Endothelial cell of umbilical vein (primary cell): ENCODE measurements at regions not wholly inside any gene's neighbourhood (a gene's known extent, or its start where the extent isn't known, plus 50 kb on each side); places are given as distances from the start of the nearest gene placed in this dataset.

Source experiments
- BruUV-seq: library from RNA; stranded (reverse); fragments of 400-500 nt; replicated peaks from 2 replicates; lab custom pipeline; 2021; lab: Mats Ljungman, UMichigan
- CTCF ChIA-PET: fragments of 300-600, 350-600 bp; sonication (Branson Sonifier 250); formaldehyde crosslinking; loops from one replicate; lab custom pipeline; 2021; ENCODE audit warnings: antibody characterized with exemption, inconsistent platforms; lab: Charles Lee
- POLR2A ChIA-PET: fragments of 300-600, 350-600 bp; sonication (Branson Sonifier 250); formaldehyde crosslinking; loops from one replicate; lab custom pipeline; 2021; ENCODE audit warnings: antibody characterized with exemption, inconsistent platforms; lab: Charles Lee
- DNase-seq: peaks from one replicate; pipeline ENCODE4 v3.0.0-alpha.2; 2011; ENCODE audit warnings: low read depth, low spot score
- FAIRE-seq: peaks from 2 replicates; lab custom pipeline; 2011; peaks lifted over from hg19 to GRCh38; lab: Jason Lieb, UNC
- H2AFZ ChIP-seq: 2 replicates; pipeline ENCODE4 v1.6.0; 2012; ENCODE audit warnings: low read depth, low read length, control low read depth, inconsistent platforms
- H3K27ac ChIP-seq: 2 replicates; pipeline ENCODE4 v1.5.1; 2011; ENCODE audit warnings: low read depth, mild to moderate bottlenecking, control low read depth, low read length, moderate library complexity; ENCODE audit not compliant: insufficient read depth
- H3K27me3 ChIP-seq, 2 experiments: 2 replicates each; pipeline versions ENCODE4 v1.6.0 to v1.6.1; 2011; ENCODE audit warnings: low read length in 2 of 2, mixed read lengths in 1 of 2; ENCODE audit not compliant: control insufficient read depth in 2 of 2, insufficient read depth in 2 of 2
- H3K36me3 ChIP-seq, 2 experiments: 2 replicates in 1 of 2; 3 replicates in 1 of 2; pipeline ENCODE4 v1.5.1; 2011; ENCODE audit warnings: low read length in 2 of 2, mild to moderate bottlenecking in 1 of 2, moderate library complexity in 1 of 2; ENCODE audit not compliant: control insufficient read depth in 2 of 2, insufficient read depth in 2 of 2; ENCODE audit errors: extremely low read depth in 1 of 2
- H3K4me1 ChIP-seq: 3 replicates; pipeline ENCODE4 v1.5.1; 2011; ENCODE audit warnings: mild to moderate bottlenecking, low read length; ENCODE audit not compliant: control insufficient read depth, insufficient read depth; ENCODE audit errors: extremely low read depth
- H3K4me2 ChIP-seq: 2 replicates; pipeline ENCODE4 v1.6.1; 2011; ENCODE audit warnings: low read length, control low read depth, mixed read lengths; ENCODE audit not compliant: insufficient read depth
- H3K4me3 ChIP-seq, 3 experiments: fragments of 200-600 bp in 1 of 3; sonication (generic), shearing (Covaris generic) in 1 of 3; replicated peaks in 1 of 3; 2 replicates each; pipeline ENCODE4 v1.5.1; 2011 to 2016; ENCODE audit warnings: control low read depth in 3 of 3, low read length in 3 of 3, mild to moderate bottlenecking in 2 of 3, inconsistent platforms in 1 of 3, low read depth in 1 of 3, moderate library complexity in 1 of 3; ENCODE audit not compliant: insufficient read depth in 1 of 3
- H3K79me2 ChIP-seq: 2 replicates; pipeline ENCODE4 v1.6.0; 2012; ENCODE audit warnings: low read length, inconsistent platforms; ENCODE audit not compliant: control insufficient read depth, insufficient read depth
- H3K9ac ChIP-seq: replicated peaks from 2 replicates; pipeline ENCODE3; 2011; ENCODE audit warnings: low read length, control low read depth; ENCODE audit not compliant: insufficient read depth; ENCODE audit errors: extremely low read depth
- H3K9me1 ChIP-seq: replicated peaks from 3 replicates; pipeline ENCODE4 v1.6.0; 2011; ENCODE audit warnings: mild to moderate bottlenecking, low read length; ENCODE audit not compliant: control insufficient read depth, insufficient read depth; ENCODE audit errors: extremely low read depth
- H3K9me3 ChIP-seq: replicated peaks from 2 replicates; pipeline ENCODE4 v1.5.1; 2012; ENCODE audit warnings: low read length, inconsistent platforms; ENCODE audit not compliant: control insufficient read depth, insufficient read depth
- H4K20me1 ChIP-seq: replicated peaks from 2 replicates; pipeline ENCODE3; 2011; ENCODE audit warnings: mild to moderate bottlenecking, low read length; ENCODE audit not compliant: control insufficient read depth, insufficient read depth; ENCODE audit errors: extremely low read depth
- CTCF ChIP-seq, 2 donors: IDR thresholded peaks; 1 replicate in 1 of 2; 2 replicates in 1 of 2; pipeline ENCODE4 v1.5.1; 2011; ENCODE audit warnings: low read length in 2 of 2, mild to moderate bottlenecking in 2 of 2, moderate library complexity in 2 of 2, control low read depth in 1 of 2, inconsistent platforms in 1 of 2, low read depth in 1 of 2; ENCODE audit not compliant: insufficient read depth in 1 of 2; ENCODE audit errors: extremely low read depth in 1 of 2
- EZH2 ChIP-seq: IDR thresholded peaks from 2 replicates; pipeline ENCODE4 v1.6.1; 2012; ENCODE audit warnings: borderline replicate concordance, low read depth, mild to moderate bottlenecking, moderate library complexity, low read length, inconsistent platforms; ENCODE audit not compliant: severe bottlenecking
- FOS ChIP-seq: IDR thresholded peaks from 2 replicates; pipeline ENCODE4 v1.6.1; 2011; ENCODE audit warnings: mild to moderate bottlenecking, low read length, moderate library complexity, borderline replicate concordance; ENCODE audit not compliant: insufficient read depth
- GATA2 ChIP-seq: IDR thresholded peaks from 2 replicates; pipeline ENCODE4 v1.7.0; 2011; ENCODE audit warnings: low read depth, mild to moderate bottlenecking, moderate library complexity, mixed read lengths, low read length; ENCODE audit not compliant: insufficient read length, insufficient read depth
- JUN ChIP-seq: IDR thresholded peaks from 2 replicates; pipeline ENCODE4 v1.6.1; 2011; ENCODE audit warnings: borderline replicate concordance, low read depth; ENCODE audit not compliant: insufficient read length, insufficient read depth
- MAX ChIP-seq: IDR thresholded peaks from 2 replicates; pipeline ENCODE4 v1.6.1; 2011; ENCODE audit not compliant: insufficient read depth, insufficient read length
- MYC ChIP-seq: IDR thresholded peaks from one replicate; pipeline ENCODE4 v1.6.1; 2011; ENCODE audit warnings: mild to moderate bottlenecking, low read depth, low read length
- POLR2A ChIP-seq: IDR thresholded peaks from 2 replicates; pipeline ENCODE4 v1.6.1; 2012; ENCODE audit warnings: low read depth, mild to moderate bottlenecking, control low read depth, low read length
- POLR2AphosphoS5 ChIP-seq: IDR thresholded peaks from 2 replicates; pipeline ENCODE4 v1.6.1; 2012; ENCODE audit warnings: low read depth, mild to moderate bottlenecking, control low read depth, low read length, moderate library complexity; ENCODE audit not compliant: insufficient read depth
- dilution Hi-C: fragments of 300-500 bp; cut with MboI; formaldehyde crosslinking; loops from one replicate; pipeline ENCODE4 v1.15.0; 2019; ENCODE audit warnings: low sequenced_read_pairs; ENCODE audit not compliant: extremely low pct_ligation_motif_present
- intact Hi-C: fragments of 100-400 bp; cut with micrococcal nuclease; formaldehyde crosslinking; loops from one replicate; pipeline ENCODE4 v1.10.0; 2022

- DNase-seq, result no peak
- Histone ChIP-seq H3K9me1 (no peaks in the 10 kb centered on the region), H3K36me3 (no peaks in the 10 kb centered on the region), H3K27ac (no peak overlapping the region), H3K9me3 (no peaks in the 10 kb centered on the region), H4K20me1 (no peaks in the 10 kb centered on the region), H3K79me2 (no peaks in the 10 kb centered on the region), H3K27me3 (no peaks in the 10 kb centered on the region), H3K4me3 (no peak overlapping the region), H2AFZ (no peak overlapping the region), H3K9ac (no peak overlapping the region), H3K4me1 (no peaks in the 10 kb centered on the region), H3K4me2 (no peak overlapping the region)
- no peak for TF ChIP-seq CTCF (IDR thresholded peaks at IDR 0.05; ENCODE audit: extremely low read depth in 1 of 2, insufficient read depth in 1 of 2, low read depth in 1 of 2, low read length in 2 of 2)
- no peak for TF ChIP-seq JUN
- no peak for TF ChIP-seq GATA2
- TF ChIP-seq MYC, result no peak
- peak; percentile 19 for TF ChIP-seq FOS
- no peak for TF ChIP-seq POLR2AphosphoS5
- BruUV-seq, result no TSS peak
- intact Hi-C loops, result no loop called here
- FAIRE-seq, result no peak
- ChIA-PET CTCF (interaction anchor here (1.3 kb wide), 1 partner anchor 29 kb away, joined by 3 read pairs; no protein-coding TSS in a partner anchor), POLR2A (no interaction called here)
- dilution Hi-C loops, result no loop called here
Measured at GRCh38 chr4:132328761-132329160, 820.3 kb upstream of the PCDH10 start.

- H3K9ac ChIP-seq, result no peak overlapping the region
- BruUV-seq, result no TSS peak
- dilution Hi-C loops, result no loop called here
- H3K36me3 ChIP-seq, result no peaks in the 10 kb centered on the region
- FAIRE-seq (no peak), DNase-seq (no peak)
- H2AFZ ChIP-seq, result no peak overlapping the region
- intact Hi-C loops, result no loop called here
- no peaks in the 10 kb centered on the region for H3K27me3 ChIP-seq
- H3K79me2 ChIP-seq, result no peaks in the 10 kb centered on the region
- H3K4me1 ChIP-seq, result no peaks in the 10 kb centered on the region
- no peak overlapping the region for H3K4me3 ChIP-seq
- no peaks in the 10 kb centered on the region for H3K9me3 ChIP-seq
- no peaks in the 10 kb centered on the region for H4K20me1 ChIP-seq
- no peaks in the 10 kb centered on the region for H3K9me1 ChIP-seq
- ChIA-PET CTCF (interaction anchor here (1.4 kb wide), 1 partner anchor 15 kb away, joined by 3 read pairs; no protein-coding TSS in a partner anchor), POLR2A (no interaction called here)
- no peak overlapping the region for H3K4me2 ChIP-seq
- H3K27ac ChIP-seq, result no peak overlapping the region
- TF ChIP-seq CTCF (IDR thresholded peaks at IDR 0.05; ENCODE audit: extremely low read depth in 1 of 2, insufficient read depth in 1 of 2, low read depth in 1 of 2, low read length in 2 of 2) (no peak), POLR2AphosphoS5 (no peak), JUN (no peak), EZH2 (no peak), MAX (no peak), MYC (no peak), POLR2A (no peak), GATA2 (no peak), FOS (no peak)
Measured at GRCh38 chr4:132330994-132331393, 818.1 kb upstream of the PCDH10 start.
